Glutamatergic neuron (in vitro differentiated cells): ENCODE measurements at regions not wholly inside any gene's neighbourhood (a gene's known extent, or its start where the extent isn't known, plus 50 kb on each side); places are given as distances from the start of the nearest gene placed in this dataset.

Source experiments
- DNase-seq: peaks from one replicate; pipeline ENCODE4 v3.0.0; 2022
- H3K27ac Mint-ChIP-seq: one replicate; pipeline ENCODE4 v1.8.0; 2020; ENCODE audit warnings: mild to moderate bottlenecking, mixed read lengths, inconsistent platforms; ENCODE audit not compliant: unreplicated experiment
- H3K27me3 Mint-ChIP-seq: one replicate; pipeline ENCODE4 v1.8.0; 2020; ENCODE audit warnings: mild to moderate bottlenecking, moderate library complexity, mixed read lengths, inconsistent platforms; ENCODE audit not compliant: unreplicated experiment
- H3K36me3 Mint-ChIP-seq: one replicate; pipeline ENCODE4 v1.8.0; 2020; ENCODE audit warnings: mild to moderate bottlenecking, mixed read lengths, inconsistent platforms; ENCODE audit not compliant: unreplicated experiment
- H3K4me1 Mint-ChIP-seq: one replicate; pipeline ENCODE4 v1.8.0; 2020; ENCODE audit warnings: mild to moderate bottlenecking, low read depth, mixed read lengths, inconsistent platforms; ENCODE audit not compliant: unreplicated experiment
- H3K4me3 Mint-ChIP-seq: one replicate; pipeline ENCODE4 v1.8.0; 2020; ENCODE audit warnings: mild to moderate bottlenecking, mixed read lengths, inconsistent platforms; ENCODE audit not compliant: unreplicated experiment
- H3K9me3 Mint-ChIP-seq: one replicate; pipeline ENCODE4 v1.8.0; 2020; ENCODE audit warnings: mild to moderate bottlenecking, moderate library complexity, mixed read lengths, inconsistent platforms; ENCODE audit not compliant: unreplicated experiment
- CTCF ChIP-seq: fragments of 200-600 bp; sonication (generic); IDR thresholded peaks from one replicate; pipeline ENCODE4 v1.5.0; 2021; ENCODE audit not compliant: partially characterized antibody, unreplicated experiment

DNA sequence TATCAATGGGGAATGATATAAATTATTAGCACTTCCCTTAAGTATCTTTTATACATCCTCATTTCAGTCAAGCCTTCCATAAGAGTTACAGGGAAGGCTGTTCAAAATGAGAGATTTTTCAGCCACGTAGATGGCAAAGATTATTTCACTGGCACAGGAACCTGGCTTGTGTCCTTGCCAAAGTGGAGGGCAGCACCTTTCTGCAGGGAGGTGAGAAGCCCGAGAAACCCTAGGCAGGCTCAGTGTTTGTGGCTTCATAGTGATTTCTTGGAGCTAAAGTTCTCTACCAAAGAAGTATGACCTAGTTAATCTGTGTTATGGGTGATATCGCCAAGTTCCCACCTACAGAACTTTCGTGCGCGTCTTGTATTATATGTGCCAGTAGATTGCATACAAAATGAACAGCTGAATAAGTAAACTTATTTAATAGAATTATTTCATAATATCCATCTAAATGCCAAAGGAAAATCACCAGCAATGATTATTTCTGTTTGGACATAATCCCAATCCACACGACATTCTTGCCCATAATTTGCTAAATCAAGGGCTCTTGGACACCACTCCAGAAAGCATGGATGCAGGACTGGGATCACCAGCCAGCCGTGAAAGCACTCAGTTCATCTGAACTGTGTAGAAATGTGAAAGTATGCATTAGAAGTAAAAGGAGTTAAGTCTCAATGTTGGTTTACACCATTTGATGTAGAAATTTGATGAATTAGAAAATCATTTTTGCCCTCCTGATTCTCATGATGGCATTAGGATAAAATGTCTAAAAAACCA, 150.4 kb upstream of the RNF32 start:
- no peaks in the 10 kb centered on the region for H3K27me3 Mint-ChIP-seq
- no peak overlapping the region for H3K4me3 Mint-ChIP-seq
- H3K27ac Mint-ChIP-seq = no peak overlapping the region
- no peak for TF ChIP-seq CTCF
- H3K36me3 Mint-ChIP-seq = no peaks in the 10 kb centered on the region
- H3K4me1 Mint-ChIP-seq = no peaks in the 10 kb centered on the region
- no peak for DNase-seq
- no peaks in the 10 kb centered on the region for H3K9me3 Mint-ChIP-seq

DNA sequence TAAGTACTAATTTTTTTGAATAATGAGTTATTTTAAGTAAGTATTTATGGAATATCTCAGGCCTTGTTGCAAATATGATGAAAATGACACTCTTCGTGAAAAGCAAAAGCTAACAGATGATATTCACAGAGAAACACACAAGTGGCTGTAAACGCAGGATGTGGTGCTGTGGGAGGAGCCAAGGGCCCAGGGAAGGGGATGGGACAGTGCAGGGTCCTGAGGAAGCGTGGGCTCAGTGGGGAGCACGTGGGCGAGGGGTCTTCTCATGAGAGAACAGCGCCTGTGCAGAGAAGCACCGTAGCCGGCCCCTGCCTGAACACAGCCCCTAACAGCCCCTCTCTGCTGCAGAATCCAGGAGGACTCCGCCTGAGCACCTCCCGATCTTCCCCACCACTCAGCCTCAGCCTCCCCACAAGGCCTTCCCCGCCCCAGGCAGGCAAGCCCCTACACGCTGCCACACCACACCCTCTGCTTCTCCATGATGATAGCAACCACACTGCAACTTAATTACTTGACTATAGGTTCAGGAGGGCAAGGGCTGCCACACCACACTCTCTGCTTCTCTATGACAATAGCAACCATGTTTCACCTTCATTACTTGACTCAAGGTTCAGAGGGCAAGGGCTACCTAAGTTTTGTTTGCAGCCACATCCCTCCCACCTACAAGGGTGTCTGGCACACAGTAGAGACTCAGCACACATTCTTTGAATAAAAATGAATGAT, 152.6 kb upstream of the RNF32 start:
- H3K4me3 Mint-ChIP-seq = no peak overlapping the region
- H3K36me3 Mint-ChIP-seq = no peaks in the 10 kb centered on the region

GRCh38 chr7:156480671-156481070, 159.9 kb upstream of the RNF32 start:
- no peaks in the 10 kb centered on the region for H3K4me1 Mint-ChIP-seq
- no peak for TF ChIP-seq CTCF
- no peaks in the 10 kb centered on the region for H3K27me3 Mint-ChIP-seq
- H3K36me3 Mint-ChIP-seq = peaks cover 6% of the 10 kb centered on the region
- H3K9me3 Mint-ChIP-seq = no peaks in the 10 kb centered on the region
- no peak overlapping the region for H3K27ac Mint-ChIP-seq
- no peak for DNase-seq
- no peak overlapping the region for H3K4me3 Mint-ChIP-seq

More for the DNA sequence above, 152.6 kb upstream of the RNF32 start:
- Mint-ChIP-seq H3K27ac (no peak overlapping the region), H3K27me3 (no peaks in the 10 kb centered on the region), H3K9me3 (no peaks in the 10 kb centered on the region), H3K4me1 (no peaks in the 10 kb centered on the region)
- DNase-seq = no peak
- TF ChIP-seq CTCF = no peak

GRCh38 chr7:156479596-156479995, 161.0 kb upstream of the RNF32 start:
- no peaks in the 10 kb centered on the region for H3K9me3 Mint-ChIP-seq
- no peak for DNase-seq
- no peaks in the 10 kb centered on the region for H3K4me1 Mint-ChIP-seq
- H3K36me3 Mint-ChIP-seq = peaks cover 6% of the 10 kb centered on the region
- TF ChIP-seq CTCF = no peak
- no peaks in the 10 kb centered on the region for H3K27me3 Mint-ChIP-seq
- H3K4me3 Mint-ChIP-seq = no peak overlapping the region
- no peak overlapping the region for H3K27ac Mint-ChIP-seq

- no peak for DNase-seq
- Mint-ChIP-seq H3K27me3 (no peaks in the 10 kb centered on the region), H3K4me1 (no peaks in the 10 kb centered on the region), H3K4me3 (no peak overlapping the region), H3K9me3 (no peaks in the 10 kb centered on the region), H3K27ac (no peak overlapping the region), H3K36me3 (peaks cover 6% of the 10 kb centered on the region)
- no peak for TF ChIP-seq CTCF
Measured at GRCh38 chr7:156478486-156478885, 162.1 kb upstream of the RNF32 start.
